ENCODE measurements at regions not wholly inside any gene's neighbourhood (a gene's known extent, or its start where the extent isn't known, plus 50 kb on each side); places are given as distances from the start of the nearest gene placed in this dataset.

- DNase-seq = no peak
- H3K4me1 ChIP-seq (ENCODE audit: control extremely low read depth in 1 of 4, control insufficient read depth in 4 of 4, insufficient read depth in 4 of 4, low read length in 3 of 4) = no peaks in the 10 kb centered on the region
- H3K27me3 ChIP-seq (replicated peaks in 2 of 5; ENCODE audit: control insufficient read depth in 4 of 5, insufficient read depth in 5 of 5, low read length in 4 of 5) = no peaks in the 10 kb centered on the region
- no peak overlapping the region for H3K27ac ChIP-seq (ENCODE audit: insufficient read depth in 1 of 2, low read depth in 1 of 2, low read length in 2 of 2, poor library complexity in 1 of 2, severe bottlenecking in 2 of 2)
- no peak overlapping the region for H3K4me3 ChIP-seq (ENCODE audit: control insufficient read depth in 1 of 7, extremely low read depth in 1 of 7, insufficient read depth in 4 of 7, low read depth in 2 of 7, low read length in 6 of 7)
- no peaks in the 10 kb centered on the region for H3K36me3 ChIP-seq (ENCODE audit: control insufficient read depth in 4 of 4, insufficient read depth in 4 of 4, low read length in 3 of 4)
- peaks cover 0 to 3% (median 0%) of the 10 kb centered on the region in 5 experiments for H3K9me3 ChIP-seq (ENCODE audit: control extremely low read depth in 1 of 5, control insufficient read depth in 4 of 5, insufficient read depth in 2 of 5, low read depth in 1 of 5, low read length in 4 of 5)
- ChIA-PET POLR2A (no interaction called here), CTCF (interaction anchor here (0.6 kb wide), 1 partner anchor 45 kb away, joined by 4 read pairs; no protein-coding TSS in a partner anchor)
Observed at GRCh38 chr5:39870137-39870536, 445.4 kb upstream of the DAB2 start.

DNA sequence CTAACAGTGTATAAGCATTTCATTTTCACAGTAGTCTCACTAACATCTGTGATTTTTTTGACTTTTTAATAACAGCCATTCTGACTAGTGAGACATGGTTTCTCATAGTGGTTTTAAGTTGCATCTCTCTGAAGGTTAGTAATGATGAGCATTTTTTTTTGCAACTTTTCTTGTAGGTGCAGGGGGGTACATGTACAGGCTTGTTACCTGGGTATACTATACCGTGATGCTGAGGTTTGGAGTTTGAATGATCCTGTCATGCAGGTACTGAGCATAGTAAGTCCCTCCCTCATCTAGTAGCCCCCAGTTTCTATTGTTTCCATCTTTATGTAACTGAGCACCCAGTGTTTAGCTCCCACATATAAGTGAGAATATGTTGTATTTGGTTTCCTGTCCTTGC, 444.6 kb upstream of the DAB2 start:
- no peak overlapping the region for H3K4me3 ChIP-seq (ENCODE audit: control insufficient read depth in 1 of 7, extremely low read depth in 1 of 7, insufficient read depth in 4 of 7, low read depth in 2 of 7, low read length in 6 of 7)
- no peaks in the 10 kb centered on the region for H3K4me1 ChIP-seq (ENCODE audit: control extremely low read depth in 1 of 4, control insufficient read depth in 4 of 4, insufficient read depth in 4 of 4, low read length in 3 of 4)
- no peaks in the 10 kb centered on the region for H3K27me3 ChIP-seq (replicated peaks in 2 of 5; ENCODE audit: control insufficient read depth in 4 of 5, insufficient read depth in 5 of 5, low read length in 4 of 5)
- peaks cover 0 to 3% (median 0%) of the 10 kb centered on the region in 5 experiments for H3K9me3 ChIP-seq (ENCODE audit: control extremely low read depth in 1 of 5, control insufficient read depth in 4 of 5, insufficient read depth in 2 of 5, low read depth in 1 of 5, low read length in 4 of 5)
- ChIA-PET CTCF (interaction anchor here (0.6 kb wide), 1 partner anchor 46 kb away, joined by 4 read pairs; no protein-coding TSS in a partner anchor), POLR2A (no interaction called here)
- DNase-seq = no peak
- no peak overlapping the region for H3K27ac ChIP-seq (ENCODE audit: insufficient read depth in 1 of 2, low read depth in 1 of 2, low read length in 2 of 2, poor library complexity in 1 of 2, severe bottlenecking in 2 of 2)
- WGBS (ENCODE audit: insufficient coverage) = no CpG with 5 or more reads among the region's 1 CpG
- no peaks in the 10 kb centered on the region for H3K36me3 ChIP-seq (ENCODE audit: control insufficient read depth in 4 of 4, insufficient read depth in 4 of 4, low read length in 3 of 4)

DNA sequence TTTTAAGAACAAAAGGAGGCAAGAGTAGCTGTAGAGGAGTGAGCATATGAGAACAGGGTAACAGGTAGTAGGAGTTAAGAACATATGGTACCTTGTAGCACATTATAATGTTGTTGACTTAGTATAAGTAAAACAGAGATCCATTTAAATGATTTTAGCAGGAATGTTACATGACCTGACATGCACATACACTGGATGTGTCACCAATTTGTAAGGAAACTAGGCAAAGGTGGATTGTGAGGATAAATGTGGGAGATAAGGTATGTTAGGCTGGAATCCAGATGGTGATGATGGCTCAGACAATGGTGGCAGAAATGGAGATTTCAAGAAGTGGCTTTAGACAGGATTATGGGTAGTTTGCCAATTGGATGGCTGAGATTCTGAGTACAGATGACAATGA, 443.1 kb upstream of the DAB2 start:
- no peak for DNase-seq
- POLR2A ChIA-PET = no interaction called here

GRCh38 chr5:39863926-39864552, 439.3 kb upstream of the DAB2 start:
- Histone ChIP-seq H3K27me3 (replicated peaks in 2 of 5; ENCODE audit: control insufficient read depth in 4 of 5, insufficient read depth in 5 of 5, low read length in 4 of 5) (no peaks in the 10 kb centered on the region), H3K4me3 (ENCODE audit: control insufficient read depth in 1 of 7, extremely low read depth in 1 of 7, insufficient read depth in 4 of 7, low read depth in 2 of 7, low read length in 6 of 7) (no peak overlapping the region), H3K4me1 (ENCODE audit: control extremely low read depth in 1 of 4, control insufficient read depth in 4 of 4, insufficient read depth in 4 of 4, low read length in 3 of 4) (no peaks in the 10 kb centered on the region), H3K27ac (ENCODE audit: insufficient read depth in 1 of 2, low read depth in 1 of 2, low read length in 2 of 2, poor library complexity in 1 of 2, severe bottlenecking in 2 of 2) (no peak overlapping the region), H3K36me3 (ENCODE audit: control insufficient read depth in 4 of 4, insufficient read depth in 4 of 4, low read length in 3 of 4) (no peaks in the 10 kb centered on the region), H3K9me3 (ENCODE audit: control extremely low read depth in 1 of 5, control insufficient read depth in 4 of 5, insufficient read depth in 2 of 5, low read depth in 1 of 5, low read length in 4 of 5) (peaks cover 0 to 3% (median 0%) of the 10 kb centered on the region in 5 experiments)
- CTCF ChIA-PET = no interaction called here
- POLR2A ChIA-PET = no interaction called here
- DNase-seq = no peak
- 100% methylated on average over 4 of the region's 7 CpGs for WGBS (ENCODE audit: insufficient coverage)

More for the DNA sequence above, 443.1 kb upstream of the DAB2 start:
- Histone ChIP-seq H3K27ac (ENCODE audit: insufficient read depth in 1 of 2, low read depth in 1 of 2, low read length in 2 of 2, poor library complexity in 1 of 2, severe bottlenecking in 2 of 2) (no peak overlapping the region), H3K36me3 (ENCODE audit: control insufficient read depth in 4 of 4, insufficient read depth in 4 of 4, low read length in 3 of 4) (no peaks in the 10 kb centered on the region), H3K27me3 (replicated peaks in 2 of 5; ENCODE audit: control insufficient read depth in 4 of 5, insufficient read depth in 5 of 5, low read length in 4 of 5) (no peaks in the 10 kb centered on the region), H3K9me3 (ENCODE audit: control extremely low read depth in 1 of 5, control insufficient read depth in 4 of 5, insufficient read depth in 2 of 5, low read depth in 1 of 5, low read length in 4 of 5) (peaks cover 0 to 3% (median 0%) of the 10 kb centered on the region in 5 experiments), H3K4me3 (ENCODE audit: control insufficient read depth in 1 of 7, extremely low read depth in 1 of 7, insufficient read depth in 4 of 7, low read depth in 2 of 7, low read length in 6 of 7) (no peak overlapping the region), H3K4me1 (ENCODE audit: control extremely low read depth in 1 of 4, control insufficient read depth in 4 of 4, insufficient read depth in 4 of 4, low read length in 3 of 4) (no peaks in the 10 kb centered on the region)
- CTCF ChIA-PET = no interaction called here

- H3K4me3 ChIP-seq (ENCODE audit: control insufficient read depth in 1 of 7, extremely low read depth in 1 of 7, insufficient read depth in 4 of 7, low read depth in 2 of 7, low read length in 6 of 7) = no peak overlapping the region
- no peaks in the 10 kb centered on the region for H3K9me3 ChIP-seq (ENCODE audit: control extremely low read depth in 1 of 5, control insufficient read depth in 4 of 5, insufficient read depth in 2 of 5, low read depth in 1 of 5, low read length in 4 of 5)
- H3K27ac ChIP-seq (ENCODE audit: insufficient read depth in 1 of 2, low read depth in 1 of 2, low read length in 2 of 2, poor library complexity in 1 of 2, severe bottlenecking in 2 of 2) = no peak overlapping the region
- H3K4me1 ChIP-seq (ENCODE audit: control extremely low read depth in 1 of 4, control insufficient read depth in 4 of 4, insufficient read depth in 4 of 4, low read length in 3 of 4) = no peaks in the 10 kb centered on the region
- peaks cover 0 to 3% (median 0%) of the 10 kb centered on the region in 5 experiments for H3K27me3 ChIP-seq (replicated peaks in 2 of 5; ENCODE audit: control insufficient read depth in 4 of 5, insufficient read depth in 5 of 5, low read length in 4 of 5)
- WGBS (ENCODE audit: insufficient coverage) = no CpG with 5 or more reads among the region's 3 CpGs
- DNase-seq = no peak
- ChIA-PET POLR2A (no interaction called here), CTCF (no interaction called here)
- H3K36me3 ChIP-seq (ENCODE audit: control insufficient read depth in 4 of 4, insufficient read depth in 4 of 4, low read length in 3 of 4) = no peaks in the 10 kb centered on the region
Observed at GRCh38 chr5:39857041-39857440, 432.3 kb upstream of the DAB2 start.

DNA sequence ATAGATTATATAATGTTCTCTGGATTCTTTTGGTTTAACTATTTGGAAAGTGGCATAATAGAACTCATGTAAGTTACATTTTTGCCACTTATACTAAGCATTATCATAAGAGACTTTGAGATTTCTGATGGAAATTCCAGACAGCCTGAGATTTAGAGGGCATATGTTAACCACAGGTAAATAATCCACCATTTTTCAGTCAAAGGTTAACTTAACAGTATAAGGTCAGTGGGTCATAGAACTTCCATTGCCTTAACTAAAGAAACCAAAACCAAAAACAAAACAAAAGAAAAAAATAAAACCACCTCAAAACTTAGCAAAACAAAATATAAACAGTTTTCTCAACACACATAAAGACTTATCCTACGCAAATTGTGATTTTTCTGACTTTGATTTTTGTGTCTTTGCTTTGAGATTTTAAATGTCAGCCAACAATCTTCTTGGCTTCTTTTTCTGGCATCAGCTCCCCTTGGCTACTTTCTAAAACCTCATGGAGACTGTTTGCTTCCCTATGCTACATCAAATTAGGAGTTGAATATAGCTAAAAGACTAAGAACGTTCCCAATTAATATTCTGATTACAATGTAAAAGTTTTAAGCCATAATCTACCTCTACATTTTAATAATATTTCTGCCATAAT, 430.1 kb upstream of the DAB2 start:
- ChIA-PET CTCF (no interaction called here), POLR2A (no interaction called here)

DNA sequence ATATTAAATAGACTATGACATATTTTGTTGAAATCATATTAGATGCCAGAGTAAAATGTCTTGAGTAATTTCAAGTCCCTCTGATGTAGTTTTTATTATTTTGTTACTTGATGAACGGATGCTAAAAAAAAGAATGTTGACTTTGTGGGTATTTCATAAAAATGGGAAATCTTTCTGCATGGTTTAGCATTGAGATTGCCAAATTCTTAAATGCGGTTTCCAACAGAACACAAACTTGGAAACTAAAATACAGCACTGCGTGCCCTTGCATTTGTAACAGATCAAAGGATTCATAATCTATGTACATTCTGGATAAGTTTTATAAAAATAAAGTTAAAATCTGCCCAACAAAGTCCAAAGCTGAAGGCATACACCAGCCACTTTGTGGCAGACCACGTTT, 425.5 kb upstream of the DAB2 start:
- H3K4me3 ChIP-seq (ENCODE audit: control insufficient read depth in 1 of 7, extremely low read depth in 1 of 7, insufficient read depth in 4 of 7, low read depth in 2 of 7, low read length in 6 of 7) = no peak overlapping the region
- no peaks in the 10 kb centered on the region for H3K27me3 ChIP-seq (replicated peaks in 2 of 5; ENCODE audit: control insufficient read depth in 4 of 5, insufficient read depth in 5 of 5, low read length in 4 of 5)
- 89% methylated on average over 1 of the region's 4 CpGs for WGBS (ENCODE audit: insufficient coverage)
- H3K9me3 ChIP-seq (ENCODE audit: control extremely low read depth in 1 of 5, control insufficient read depth in 4 of 5, insufficient read depth in 2 of 5, low read depth in 1 of 5, low read length in 4 of 5) = no peaks in the 10 kb centered on the region
- no peaks in the 10 kb centered on the region for H3K4me1 ChIP-seq (ENCODE audit: control extremely low read depth in 1 of 4, control insufficient read depth in 4 of 4, insufficient read depth in 4 of 4, low read length in 3 of 4)
- POLR2A ChIA-PET = no interaction called here
- no peak for DNase-seq
- H3K27ac ChIP-seq (ENCODE audit: insufficient read depth in 1 of 2, low read depth in 1 of 2, low read length in 2 of 2, poor library complexity in 1 of 2, severe bottlenecking in 2 of 2) = no peak overlapping the region
- H3K36me3 ChIP-seq (ENCODE audit: control insufficient read depth in 4 of 4, insufficient read depth in 4 of 4, low read length in 3 of 4) = no peaks in the 10 kb centered on the region
- CTCF ChIA-PET = no interaction called here

More for the DNA sequence above, 430.1 kb upstream of the DAB2 start:
- no peak for DNase-seq
- H3K4me1 ChIP-seq (ENCODE audit: control extremely low read depth in 1 of 4, control insufficient read depth in 4 of 4, insufficient read depth in 4 of 4, low read length in 3 of 4) = no peaks in the 10 kb centered on the region
- H3K4me3 ChIP-seq (ENCODE audit: control insufficient read depth in 1 of 7, extremely low read depth in 1 of 7, insufficient read depth in 4 of 7, low read depth in 2 of 7, low read length in 6 of 7) = no peak overlapping the region
- no peak overlapping the region for H3K27ac ChIP-seq (ENCODE audit: insufficient read depth in 1 of 2, low read depth in 1 of 2, low read length in 2 of 2, poor library complexity in 1 of 2, severe bottlenecking in 2 of 2)
- WGBS (ENCODE audit: insufficient coverage) = no CpG with 5 or more reads among the region's 2 CpGs
- peaks cover 0 to 3% (median 0%) of the 10 kb centered on the region in 5 experiments for H3K27me3 ChIP-seq (replicated peaks in 2 of 5; ENCODE audit: control insufficient read depth in 4 of 5, insufficient read depth in 5 of 5, low read length in 4 of 5)
- H3K9me3 ChIP-seq (ENCODE audit: control extremely low read depth in 1 of 5, control insufficient read depth in 4 of 5, insufficient read depth in 2 of 5, low read depth in 1 of 5, low read length in 4 of 5) = no peaks in the 10 kb centered on the region
- H3K36me3 ChIP-seq (ENCODE audit: control insufficient read depth in 4 of 4, insufficient read depth in 4 of 4, low read length in 3 of 4) = no peaks in the 10 kb centered on the region

Data from common myeloid progenitor, CD34-positive (primary cell).